H1 (cell line): ENCODE measurements at regions not wholly inside any gene's neighbourhood (a gene's known extent, or its start where the extent isn't known, plus 50 kb on each side); places are given as distances from the start of the nearest gene placed in this dataset.

ENCODE experiments used
- CTCF ChIA-PET: fragments of 300-600 bp; sonication (Branson Sonifier 250); formaldehyde crosslinking; loops from one replicate; lab custom pipeline; 2021; ENCODE audit not compliant: partially characterized antibody; lab: Charles Lee
- POLR2A ChIA-PET: fragments of 300-600 bp; sonication (Branson Sonifier 250); formaldehyde crosslinking; loops from one replicate; lab custom pipeline; 2021; ENCODE audit warnings: inconsistent platforms; ENCODE audit not compliant: partially characterized antibody; lab: Charles Lee
- DNase-seq, 2 experiments: peaks; one replicate each; pipeline versions ENCODE4 v3.0.0 to v3.0.0-alpha.2; 2010 to 2022; ENCODE audit warnings: low spot score in 2 of 2, low read depth in 1 of 2, mixed read lengths in 1 of 2
- FAIRE-seq: peaks from 2 replicates; lab custom pipeline; 2011; peaks lifted over from hg19 to GRCh38; lab: Jason Lieb, UNC
- H2AFZ ChIP-seq: 2 replicates; pipeline ENCODE4 v1.8.1; 2012; ENCODE audit warnings: low read length, inconsistent platforms
- H2AK5ac ChIP-seq: 2 replicates; pipeline ENCODE4 v1.6.1; 2013; ENCODE audit warnings: low read depth, low read length
- H2BK120ac ChIP-seq: replicated peaks from 2 replicates; pipeline ENCODE3; 2013; ENCODE audit warnings: low read depth, low read length, inconsistent platforms
- H2BK12ac ChIP-seq: 2 replicates; pipeline ENCODE4 v1.6.1; 2013; ENCODE audit warnings: low read depth, low read length
- H2BK15ac ChIP-seq: 2 replicates; pipeline ENCODE4 v1.6.1; 2013; ENCODE audit warnings: low read length
- H2BK20ac ChIP-seq: 2 replicates; pipeline ENCODE4 v1.6.1; 2013; ENCODE audit warnings: low read length
- H2BK5ac ChIP-seq: 2 replicates; pipeline ENCODE4 v1.6.1; 2013; ENCODE audit warnings: low read depth, low read length
- H3K14ac ChIP-seq: 2 replicates; pipeline ENCODE4 v1.6.1; 2013; ENCODE audit warnings: inconsistent platforms; ENCODE audit not compliant: insufficient read length
- H3K18ac ChIP-seq: 2 replicates; pipeline ENCODE4 v1.6.1; 2013; ENCODE audit warnings: low read length; ENCODE audit errors: extremely low read depth
- H3K23ac ChIP-seq: 2 replicates; pipeline ENCODE4 v1.6.1; 2013; ENCODE audit warnings: inconsistent platforms; ENCODE audit not compliant: insufficient read length
- H3K23me2 ChIP-seq: 2 replicates; pipeline ENCODE4 v1.6.1; 2013; ENCODE audit warnings: low read depth, low read length
- H3K27ac ChIP-seq: 2 replicates; pipeline ENCODE4 v1.6.1; 2011; ENCODE audit warnings: low read depth, low read length, inconsistent platforms
- H3K27me3 ChIP-seq, 4 experiments: replicated peaks in 1 of 4; 1 replicate in 1 of 4; 2 replicates in 3 of 4; pipeline versions ENCODE4 v1.6.1 to v1.8.1; 2011 to 2013; ENCODE audit warnings: low read length in 3 of 4, mild to moderate bottlenecking in 3 of 4, inconsistent platforms in 2 of 4, mixed read lengths in 2 of 4, moderate library complexity in 1 of 4; ENCODE audit not compliant: control insufficient read depth in 3 of 4, insufficient read depth in 3 of 4; ENCODE audit errors: extremely low read depth in 1 of 4
- H3K36me3 ChIP-seq, 4 experiments: 2 replicates each; pipeline versions ENCODE4 v1.6.1 to v1.8.1; 2011 to 2013; ENCODE audit warnings: mild to moderate bottlenecking in 4 of 4, low read length in 3 of 4, moderate library complexity in 2 of 4, control low read depth in 1 of 4, inconsistent platforms in 1 of 4; ENCODE audit not compliant: insufficient read depth in 4 of 4, control insufficient read depth in 2 of 4
- H3K4ac ChIP-seq: replicated peaks from 2 replicates; pipeline ENCODE3; 2013; ENCODE audit warnings: low read length, low read depth, mixed read lengths, inconsistent platforms; ENCODE audit not compliant: insufficient read length
- H3K4me1 ChIP-seq, 4 experiments: replicated peaks in 1 of 4; 1 replicate in 1 of 4; 2 replicates in 3 of 4; pipeline versions ENCODE4 v1.6.1 to v1.8.1; 2011 to 2013; ENCODE audit warnings: low read length in 3 of 4, inconsistent platforms in 2 of 4, mixed read lengths in 1 of 4; ENCODE audit not compliant: insufficient read depth in 4 of 4, control insufficient read depth in 3 of 4
- H3K4me2 ChIP-seq, 2 experiments: 2 replicates each; pipeline versions ENCODE4 v1.6.1 to v1.8.1; 2011 to 2013; ENCODE audit warnings: low read depth in 2 of 2, low read length in 2 of 2, control low read depth in 1 of 2, inconsistent platforms in 1 of 2, mild to moderate bottlenecking in 1 of 2; ENCODE audit not compliant: insufficient read depth in 1 of 2
- H3K4me3 ChIP-seq, 4 experiments: fragments of 200-600, 300-600 bp in 1 of 4; sonication (generic), shearing (Covaris generic), sonication (Bioruptor Twin) in 1 of 4; 2 replicates each; pipeline versions ENCODE4 v1.5.1 to v1.8.1; 2011 to 2016; ENCODE audit warnings: low read length in 4 of 4, low read depth in 3 of 4, control low read depth in 2 of 4, inconsistent platforms in 2 of 4, mild to moderate bottlenecking in 2 of 4, mixed read lengths in 1 of 4, moderate library complexity in 1 of 4; ENCODE audit not compliant: insufficient read depth in 2 of 4; ENCODE audit errors: extremely low read depth in 1 of 4
- H3K56ac ChIP-seq: replicated peaks from 2 replicates; pipeline ENCODE3; 2013; ENCODE audit warnings: low read depth, mild to moderate bottlenecking, mixed read lengths, low read length, inconsistent platforms; ENCODE audit not compliant: insufficient read length
- H3K79me1 ChIP-seq: 2 replicates; pipeline ENCODE4 v1.6.1; 2013; ENCODE audit warnings: low read depth, low read length, control low read depth
- H3K79me2 ChIP-seq, 2 experiments: 2 replicates each; pipeline versions ENCODE4 v1.6.1 to v1.8.1; 2012 to 2013; ENCODE audit warnings: low read length in 2 of 2, mild to moderate bottlenecking in 2 of 2, inconsistent platforms in 1 of 2; ENCODE audit not compliant: insufficient read depth in 2 of 2, control insufficient read depth in 1 of 2
- H3K9ac ChIP-seq, 4 experiments: replicated peaks in 1 of 4; 1 replicate in 1 of 4; 2 replicates in 3 of 4; pipeline versions ENCODE4 v1.6.1 to v1.8.1; 2011 to 2013; ENCODE audit warnings: low read depth in 3 of 4, low read length in 3 of 4, control low read depth in 2 of 4, mild to moderate bottlenecking in 2 of 4, moderate library complexity in 2 of 4, inconsistent platforms in 1 of 4; ENCODE audit errors: extremely low read depth in 1 of 4
- H3K9me3 ChIP-seq, 2 experiments: 2 replicates each; pipeline versions ENCODE4 v1.6.1 to v1.8.1; 2012 to 2013; ENCODE audit warnings: mild to moderate bottlenecking in 2 of 2, moderate library complexity in 2 of 2, control low read depth in 1 of 2, inconsistent platforms in 1 of 2, low read depth in 1 of 2, low read length in 1 of 2, mixed read lengths in 1 of 2; ENCODE audit not compliant: insufficient read depth in 2 of 2
- H4K20me1 ChIP-seq, 2 experiments: replicated peaks in 1 of 2; 2 replicates each; pipeline versions ENCODE3 to v1.8.1; 2011 to 2013; ENCODE audit warnings: inconsistent platforms in 2 of 2, low read length in 2 of 2, mild to moderate bottlenecking in 1 of 2; ENCODE audit not compliant: insufficient read depth in 2 of 2, control insufficient read depth in 1 of 2
- H4K5ac ChIP-seq: 2 replicates; pipeline ENCODE4 v1.6.1; 2013; ENCODE audit warnings: low read length, low read depth, mixed read lengths, inconsistent platforms; ENCODE audit not compliant: insufficient read length
- H4K8ac ChIP-seq: 2 replicates; pipeline ENCODE4 v1.8.0; 2013; ENCODE audit warnings: mild to moderate bottlenecking, moderate library complexity, low read length, inconsistent platforms; ENCODE audit not compliant: insufficient read depth; ENCODE audit errors: extremely low read depth
- H4K91ac ChIP-seq: replicated peaks from 2 replicates; pipeline ENCODE3; 2013; ENCODE audit warnings: low read length, mixed read lengths, inconsistent platforms; ENCODE audit not compliant: insufficient read length
- CHD1 ChIP-seq: IDR thresholded peaks from 2 replicates; pipeline ENCODE4 v1.6.1; 2012; ENCODE audit warnings: low read depth, low read length, improper control_type of control experiment
- CHD2 ChIP-seq: IDR thresholded peaks from 2 replicates; pipeline ENCODE4 v1.6.1; 2012; ENCODE audit warnings: low read length, improper control_type of control experiment
- EGR1 ChIP-seq: IDR thresholded peaks from 2 replicates; pipeline ENCODE4 v1.6.1; 2011; ENCODE audit warnings: low read depth, low read length, borderline replicate concordance
- GTF2F1 ChIP-seq: IDR thresholded peaks from 2 replicates; pipeline ENCODE4 v1.6.1; 2012; ENCODE audit warnings: low read depth, low read length, improper control_type of control experiment, borderline replicate concordance
- HDAC6 ChIP-seq: IDR thresholded peaks from one replicate; pipeline ENCODE4 v1.7.1; 2012; ENCODE audit warnings: low read depth, mild to moderate bottlenecking, inconsistent platforms, low read length, moderate library complexity
- SAP30 ChIP-seq: fragments of 300-600 bp; sonication (generic); IDR thresholded peaks from 2 replicates; pipeline ENCODE4 v1.7.1; 2012; ENCODE audit warnings: low read length, moderate library complexity, mild to moderate bottlenecking, inconsistent platforms; ENCODE audit not compliant: insufficient read depth, insufficient replicate concordance
- SRF ChIP-seq: IDR thresholded peaks from 2 replicates; pipeline ENCODE4 v1.6.1; 2011; ENCODE audit warnings: mild to moderate bottlenecking, low read depth, low read length, moderate library complexity
- TAF1 ChIP-seq: IDR thresholded peaks from 2 replicates; pipeline ENCODE4 v1.6.1; 2011; ENCODE audit warnings: mild to moderate bottlenecking, low read depth, low read length
- WGBS, 2 experiments: shearing (Covaris generic) in 1 of 2; methylation state at CpG; one replicate each; pipeline versions ENCODE4 v1.1.6 to v1.1.7; 2013 to 2015; ENCODE audit warnings: low lambda C conversion rate in 2 of 2, mixed read lengths in 2 of 2, inconsistent platforms in 1 of 2, low coverage in 1 of 2, missing lambda C conversion rate in 1 of 2; ENCODE audit not compliant: insufficient replicate concordance in 2 of 2, insufficient coverage in 1 of 2, insufficient read length in 1 of 2; ENCODE audit errors: extremely low coverage in 1 of 2, missing lambda C conversion rate in 1 of 2; 5-methylcytosine and 5-hydroxymethylcytosine counted together
- TF ChIP-seq, protein P1 (sequence below): IDR thresholded peaks from 2 replicates; pipeline ENCODE4 v1.6.1; 2012; ENCODE audit warnings: inconsistent platforms
- TF ChIP-seq, protein P2 (sequence below): IDR thresholded peaks from 2 replicates; pipeline ENCODE4 v1.6.1; 2012; ENCODE audit warnings: inconsistent platforms

DNA sequence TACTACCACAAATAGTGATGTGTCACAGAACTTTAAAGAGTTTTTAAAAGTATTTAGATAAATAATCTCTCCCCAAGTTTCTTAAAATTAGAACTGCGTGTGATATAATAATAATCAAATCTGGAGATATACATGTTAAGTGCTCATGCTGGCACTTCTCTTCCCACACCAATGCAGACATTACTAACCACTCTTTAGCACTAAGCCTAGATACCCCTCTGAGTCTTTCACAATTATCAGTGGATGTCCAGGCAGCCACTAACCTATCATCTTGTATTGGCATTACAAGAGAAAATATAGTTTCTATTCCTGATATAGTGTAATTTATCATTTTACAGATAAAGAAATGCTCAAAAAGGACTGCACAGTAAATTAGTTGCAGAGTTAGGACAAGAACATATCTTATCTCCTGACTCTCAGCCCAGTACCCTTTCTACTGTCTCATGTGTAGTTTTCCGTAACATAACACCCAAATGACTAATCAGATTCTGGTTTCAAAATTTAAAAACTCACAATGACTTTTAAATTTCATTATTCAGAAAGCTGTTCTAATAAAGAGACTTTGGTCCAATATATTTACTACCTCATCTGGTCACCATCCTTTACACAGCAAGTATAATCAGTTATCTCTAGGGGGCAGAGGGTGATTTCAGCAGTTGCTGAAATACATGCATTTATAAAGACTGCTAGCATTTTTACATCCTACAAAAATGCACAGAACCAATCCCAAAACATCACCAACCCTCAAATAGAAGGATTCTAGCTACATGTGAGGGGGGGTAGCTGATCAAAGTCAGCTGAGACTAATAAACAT is 215.5 kb upstream of the MCHR2 start:
- no peaks in the 10 kb centered on the region for H3K36me3 ChIP-seq
- WGBS, 2 experiments: 94% methylated on average over 2 of the region's 2 CpGs; no CpG with 5 or more reads in 1 of the 2 experiments
- no peaks in the 10 kb centered on the region for H3K23me2 ChIP-seq
- H3K27me3 ChIP-seq: peaks cover 0 to 3% (median 0%) of the 10 kb centered on the region in 4 experiments; a peak in 1 of 7 replicates
- no peaks in the 10 kb centered on the region for H3K79me2 ChIP-seq
- H2BK12ac ChIP-seq: no peak overlapping the region
- H4K5ac ChIP-seq: no peak overlapping the region
- no peak overlapping the region for H4K91ac ChIP-seq
- H3K14ac ChIP-seq: no peak overlapping the region
- no peak overlapping the region for H3K4ac ChIP-seq
- H2BK5ac ChIP-seq: no peak overlapping the region
- ChIA-PET CTCF (interaction anchor here (0.6 to 1.8 kb wide), 3 partner anchors 94 to 501 kb away, joined by 3 to 6 read pairs (median 3); no protein-coding TSS in a partner anchor), POLR2A (interaction anchor here (1.5 kb wide), 1 partner anchor 13 kb away, joined by 4 read pairs; no protein-coding TSS in a partner anchor)
- H3K23ac ChIP-seq: no peak overlapping the region
- H3K9me3 ChIP-seq: no peaks in the 10 kb centered on the region
- H2BK120ac ChIP-seq: no peak overlapping the region
- no peaks in the 10 kb centered on the region for H4K20me1 ChIP-seq
- FAIRE-seq (no peak), DNase-seq (no peak)
- no peak overlapping the region for H2AFZ ChIP-seq
- no peak overlapping the region for H3K18ac ChIP-seq
- no peak overlapping the region for H3K4me2 ChIP-seq
- H2AK5ac ChIP-seq: no peak overlapping the region
- no peaks in the 10 kb centered on the region for H3K79me1 ChIP-seq
- no peak overlapping the region for H3K56ac ChIP-seq
- no peak overlapping the region for H2BK20ac ChIP-seq
- H3K9ac ChIP-seq: no peak overlapping the region
- no peak overlapping the region for H3K27ac ChIP-seq
- H4K8ac ChIP-seq: no peak overlapping the region
- no peak overlapping the region for H3K4me3 ChIP-seq
- TF ChIP-seq, protein P1, sequence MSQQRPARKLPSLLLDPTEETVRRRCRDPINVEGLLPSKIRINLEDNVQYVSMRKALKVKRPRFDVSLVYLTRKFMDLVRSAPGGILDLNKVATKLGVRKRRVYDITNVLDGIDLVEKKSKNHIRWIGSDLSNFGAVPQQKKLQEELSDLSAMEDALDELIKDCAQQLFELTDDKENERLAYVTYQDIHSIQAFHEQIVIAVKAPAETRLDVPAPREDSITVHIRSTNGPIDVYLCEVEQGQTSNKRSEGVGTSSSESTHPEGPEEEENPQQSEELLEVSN: no peak
- no peak for TF ChIP-seq EGR1
- TF ChIP-seq CHD1: no peak
- TF ChIP-seq SRF: no peak
- TF ChIP-seq TAF1: no peak
- no peak for TF ChIP-seq CHD2
- TF ChIP-seq HDAC6: no peak
- TF ChIP-seq, protein P2, sequence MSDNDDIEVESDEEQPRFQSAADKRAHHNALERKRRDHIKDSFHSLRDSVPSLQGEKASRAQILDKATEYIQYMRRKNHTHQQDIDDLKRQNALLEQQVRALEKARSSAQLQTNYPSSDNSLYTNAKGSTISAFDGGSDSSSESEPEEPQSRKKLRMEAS: no peak
- no peak for TF ChIP-seq GTF2F1
- no peak for TF ChIP-seq SAP30
- TF ChIP-seq, all 59 proteins: peak for 0
- H2BK15ac ChIP-seq: no peak overlapping the region
- H3K4me1 ChIP-seq: no peaks in the 10 kb centered on the region; a peak in 1 of 7 replicates
